ENCODE measurements at regions not wholly inside any gene's neighbourhood (a gene's known extent, or its start where the extent isn't known, plus 50 kb on each side); places are given as distances from the start of the nearest gene placed in this dataset.
"Not testable (repeated sequence)": the region's sequence is repeated elsewhere in the genome, so short reads cannot be mapped to it uniquely, and the experiment has no call there.

DNA sequence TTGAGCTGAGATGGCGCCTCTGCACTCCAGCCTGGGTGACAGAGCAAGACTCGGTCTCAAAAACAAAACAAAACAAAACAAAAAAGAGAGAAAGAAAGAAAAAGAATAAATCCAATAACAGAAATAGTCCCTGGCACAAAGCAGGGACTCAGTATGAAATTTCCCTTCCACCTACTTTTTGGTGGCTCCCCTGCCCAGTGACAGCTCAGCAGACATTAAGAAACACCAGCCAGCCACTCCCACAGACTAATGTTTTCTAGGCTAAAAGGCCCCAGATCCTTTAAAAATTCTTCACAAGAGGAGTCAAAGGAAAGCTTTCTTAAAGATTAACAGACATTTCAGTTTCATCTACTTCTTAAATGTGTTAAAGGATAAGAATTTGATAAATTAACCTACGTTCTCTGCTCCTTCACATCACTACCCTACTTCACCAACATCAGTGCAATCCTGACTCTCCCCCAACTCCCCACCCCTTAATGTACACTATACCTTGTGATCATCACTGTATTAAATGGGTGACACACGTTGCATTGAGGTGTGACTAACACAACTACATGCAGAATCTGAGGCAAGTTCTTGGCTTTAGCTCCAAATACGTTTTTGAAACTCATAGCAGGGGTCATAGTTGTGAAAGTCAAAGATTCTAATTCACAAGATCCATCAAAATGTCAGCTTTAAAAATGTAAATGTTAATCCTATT is 114.5 kb upstream of the CAV2 start:
- DNase-seq: no peak

GRCh38 chr7:116386674-116387073 is 112.9 kb upstream of the CAV2 start:
- DNase-seq: no peak

GRCh38 chr7:116390363-116390762 is 109.2 kb upstream of the CAV2 start:
- DNase-seq: no peak

DNA sequence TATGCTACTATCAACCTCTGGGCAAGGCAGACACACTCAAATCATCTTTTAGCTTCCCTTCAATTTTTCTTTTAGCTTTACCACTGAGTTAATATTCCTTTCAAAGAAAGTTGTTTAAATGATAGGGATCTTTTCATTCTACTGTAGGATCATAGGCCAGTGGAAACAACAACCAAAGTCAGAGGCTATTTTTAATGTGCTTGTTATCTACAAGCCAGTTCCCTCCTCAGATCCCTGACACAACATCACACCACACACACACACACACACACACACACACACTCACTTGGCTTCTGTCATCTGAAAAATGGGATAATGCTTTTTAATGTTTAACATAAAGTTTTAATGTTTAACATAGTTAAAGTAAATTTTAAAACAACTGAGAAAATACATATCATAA is 106.7 kb upstream of the CAV2 start:
- DNase-seq: no peak

GRCh38 chr7:116393654-116394053 is 105.9 kb upstream of the CAV2 start:
- DNase-seq: no peak

DNA sequence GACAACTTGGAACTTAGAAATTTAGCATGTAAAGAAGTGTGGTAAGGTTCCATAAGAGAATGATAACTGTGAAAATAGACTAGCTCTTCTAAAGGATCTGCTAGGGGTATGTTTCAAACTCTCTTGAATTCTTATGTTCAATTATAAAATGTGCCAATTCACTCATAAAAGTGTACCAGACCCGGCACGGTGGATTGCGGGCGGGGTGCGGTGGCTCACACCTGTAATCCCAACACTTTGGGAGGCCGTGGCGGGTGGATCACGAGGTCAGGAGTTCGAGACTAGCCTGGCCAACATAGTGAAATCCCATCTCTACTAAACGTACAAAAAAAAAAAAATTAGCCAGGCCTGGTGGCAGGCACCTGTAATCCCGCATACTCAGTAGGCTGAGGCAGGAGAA is 105.4 kb upstream of the CAV2 start:
- DNase-seq: no peak

DNA sequence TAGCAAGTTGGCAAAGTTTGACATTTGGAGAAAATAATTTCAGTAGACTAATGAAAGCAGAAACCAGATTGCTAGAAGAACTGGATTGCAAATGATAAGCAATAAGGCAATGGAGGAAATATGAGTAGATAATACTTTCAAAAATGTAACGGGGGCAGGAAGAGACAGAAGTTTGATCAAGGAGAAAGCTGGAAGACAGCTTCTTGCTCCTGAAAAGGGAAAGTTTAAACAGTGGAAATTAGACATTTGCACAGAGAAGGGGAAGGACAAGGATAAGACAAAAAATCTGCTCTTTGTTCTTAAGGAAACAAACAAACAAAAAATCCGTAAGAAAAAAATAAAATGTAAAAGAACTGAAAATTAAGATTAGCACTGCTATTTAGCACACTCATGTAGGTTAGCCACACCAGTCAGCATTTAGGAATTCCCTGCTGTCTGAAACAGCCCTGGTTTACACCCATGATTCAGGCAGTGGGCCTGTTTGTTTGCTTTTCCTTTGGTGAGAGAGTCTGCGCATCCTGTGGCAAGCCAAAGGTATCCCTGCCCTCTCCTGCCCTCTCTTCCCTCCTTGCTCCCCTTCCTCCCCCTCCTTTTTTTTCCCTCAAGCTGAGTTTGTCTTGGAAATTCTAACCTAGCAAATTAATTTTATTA is 104.3 kb upstream of the CAV2 start:
- DNase-seq: peak; percentile 23

- no peak for DNase-seq
Measured at GRCh38 chr7:116398672-116399071, 100.9 kb upstream of the CAV2 start.

DNA sequence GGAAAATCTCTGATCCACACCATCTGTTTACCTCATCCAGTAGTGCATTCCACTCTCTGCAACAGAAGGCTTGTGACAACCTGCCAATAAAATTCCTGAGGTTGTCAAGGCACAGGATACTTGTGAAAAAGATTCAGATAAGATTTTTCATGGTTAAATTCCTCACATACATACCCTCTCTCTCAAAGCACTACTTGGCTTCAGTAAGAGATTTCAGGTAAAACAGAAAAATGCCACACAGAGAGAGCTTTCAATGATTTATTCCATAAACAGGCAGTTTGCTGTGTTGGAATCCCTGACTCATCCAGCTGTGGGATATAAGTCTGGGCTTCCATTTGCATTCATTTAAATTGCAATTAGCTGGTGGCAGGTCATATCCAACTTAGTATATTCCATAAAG is 99.7 kb upstream of the CAV2 start:
- DNase-seq: no peak

- no peak for DNase-seq
Measured at GRCh38 chr7:116400522-116400921, 99.0 kb upstream of the CAV2 start.

GRCh38 chr7:116401711-116402110 is 97.8 kb upstream of the CAV2 start:
- no peak for DNase-seq

GRCh38 chr7:116403265-116403664 is 96.3 kb upstream of the CAV2 start:
- no peak for DNase-seq

DNA sequence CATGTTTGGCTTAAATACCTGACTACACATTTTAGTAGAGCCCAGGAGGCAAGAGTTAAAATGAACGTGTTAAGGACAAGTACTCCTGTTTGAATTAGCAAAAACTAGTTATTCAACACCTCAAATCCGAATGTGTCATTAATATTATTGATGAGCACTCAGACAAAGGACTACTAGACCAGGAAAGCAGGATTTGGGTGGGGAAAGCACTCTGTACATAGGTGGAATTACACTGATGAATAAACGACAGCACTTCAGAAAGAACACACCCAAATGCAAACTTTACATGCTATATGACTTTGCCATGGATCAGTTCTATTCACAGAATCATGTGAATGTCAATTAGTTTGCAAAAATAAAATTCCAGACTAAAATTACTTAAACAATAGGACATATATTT is 95.1 kb upstream of the CAV2 start:
- DNase-seq: no peak

DNA sequence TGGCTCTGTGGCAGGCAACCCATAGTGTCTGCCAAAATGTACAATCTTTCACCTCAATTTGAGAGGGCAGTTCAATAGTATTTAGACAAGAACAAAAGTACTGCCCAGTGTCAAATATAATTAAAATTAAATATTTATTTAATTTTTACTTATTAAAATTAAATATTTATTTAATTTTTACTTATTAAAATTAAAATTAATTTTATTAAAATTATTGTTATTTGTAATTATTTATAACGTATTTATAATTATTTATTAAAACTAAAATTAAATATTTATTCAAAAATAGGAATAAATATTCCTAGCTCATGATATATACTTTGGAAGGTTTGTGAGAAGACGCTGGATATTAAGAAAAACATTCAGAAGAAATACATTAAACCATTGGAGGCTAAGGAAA is 93.7 kb upstream of the CAV2 start:
- no peak for DNase-seq

- no peak for DNase-seq
Measured at GRCh38 chr7:116407165-116407564, 92.4 kb upstream of the CAV2 start.

DNA sequence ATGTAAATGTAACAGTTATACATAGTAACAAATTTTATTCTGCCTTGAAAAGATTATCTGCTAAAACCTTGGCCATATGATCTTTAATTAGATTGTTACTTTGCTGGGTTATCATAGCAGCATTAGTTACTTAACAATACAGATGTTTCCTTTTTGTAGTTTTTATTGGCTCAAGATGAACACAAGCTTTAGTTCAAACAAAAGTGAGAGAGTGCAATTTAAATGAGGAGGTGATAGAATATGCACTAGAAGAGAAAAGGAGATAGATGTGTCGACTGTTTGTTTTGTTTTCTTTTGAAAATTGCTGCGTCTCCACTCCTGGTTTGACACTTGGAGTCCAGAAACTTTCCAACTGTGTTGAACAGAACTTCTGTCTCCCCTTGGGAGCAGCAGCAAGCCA is 91.4 kb upstream of the CAV2 start:
- no peak for DNase-seq

DNA sequence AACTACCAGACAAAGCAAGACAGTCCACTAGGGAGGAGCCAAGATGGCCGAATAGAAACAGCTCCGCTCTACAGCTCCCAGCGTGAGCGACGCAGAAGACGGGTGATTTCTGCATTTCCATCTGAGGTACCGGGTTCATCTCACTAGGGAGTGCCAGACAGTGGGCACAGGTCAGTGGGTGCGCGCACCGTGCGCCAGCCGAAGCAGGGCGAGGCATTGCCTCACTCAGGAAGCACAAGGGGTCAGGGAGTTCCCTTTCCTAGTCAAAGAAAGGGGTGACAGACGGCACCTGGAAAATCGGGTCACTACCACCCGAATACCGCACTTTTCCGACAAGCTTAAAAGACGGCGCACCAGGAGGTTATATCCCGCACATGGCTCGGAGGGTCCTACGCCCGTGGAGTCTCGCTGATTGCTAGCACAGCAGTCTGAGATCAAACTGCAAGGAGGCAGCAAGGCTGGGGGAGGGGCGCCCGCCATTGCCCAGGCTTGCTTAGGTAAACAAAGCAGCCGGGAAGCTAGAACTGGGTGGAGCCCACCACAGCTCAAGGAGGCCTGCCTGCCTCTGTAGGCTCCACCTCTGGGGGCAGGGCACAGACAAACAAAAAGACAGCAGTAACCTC is 90.6 kb upstream of the CAV2 start:
- DNase-seq: not testable (repeated sequence)

DNA sequence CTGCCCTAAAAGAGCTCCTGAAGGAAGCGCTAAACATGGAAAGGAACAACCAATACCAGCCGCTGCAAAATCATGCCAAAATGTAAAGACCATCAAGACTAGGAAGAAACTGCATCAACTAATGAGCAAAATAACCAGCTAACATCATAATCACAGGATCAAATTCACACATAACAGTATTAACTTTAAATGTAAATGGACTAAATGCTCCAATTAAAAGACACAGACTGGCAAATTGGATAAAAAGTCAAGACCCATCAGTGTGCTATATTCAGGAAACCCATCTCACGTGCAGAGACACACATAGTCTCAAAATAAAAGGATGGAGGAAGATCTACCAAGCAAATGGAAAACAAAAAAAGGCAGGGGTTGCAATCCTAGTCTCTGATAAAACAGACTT is 88.8 kb upstream of the CAV2 start:
- DNase-seq: not testable (repeated sequence)

GRCh38 chr7:116417593-116418345 is 81.8 kb upstream of the CAV2 start:
- DNase-seq: no peak

DNA sequence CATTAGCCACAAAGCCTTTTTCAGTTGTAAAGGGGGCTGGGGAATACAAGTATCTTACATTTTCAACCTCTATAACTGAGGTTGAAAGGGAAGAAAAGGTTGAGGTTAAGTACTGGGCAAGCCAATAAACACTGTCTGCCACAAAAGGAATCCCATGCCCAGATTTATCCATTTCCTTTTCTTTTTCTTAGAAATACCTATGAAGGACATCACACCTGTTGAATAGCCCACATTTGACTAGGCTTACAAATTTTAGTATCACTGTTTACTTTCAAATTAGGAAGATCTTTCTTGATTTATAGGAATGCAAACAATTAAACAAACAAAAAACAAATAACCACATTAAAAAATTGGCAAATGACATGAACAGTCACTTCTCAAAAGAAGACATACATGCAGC is 81.0 kb upstream of the CAV2 start:
- DNase-seq: no peak

- no peak for DNase-seq
Measured at GRCh38 chr7:116420003-116420402, 79.5 kb upstream of the CAV2 start.

DNA sequence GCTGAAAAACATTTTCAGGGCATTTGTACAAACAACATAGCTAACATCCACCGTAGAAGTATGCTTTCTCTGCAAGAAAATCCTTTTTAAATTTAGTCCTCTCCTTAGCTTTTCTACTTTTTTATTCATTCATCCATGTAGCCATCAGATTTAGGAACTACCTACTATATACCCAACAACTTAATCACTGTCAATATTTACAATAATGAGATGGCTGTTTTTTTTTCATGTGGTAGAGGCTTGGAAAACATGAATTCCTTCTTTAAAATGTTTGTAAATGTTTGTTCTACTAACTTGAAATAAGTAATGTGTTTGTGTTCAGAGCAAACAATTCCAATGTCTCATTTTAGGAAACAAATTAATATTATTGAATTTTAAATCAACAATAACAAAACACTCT is 78.2 kb upstream of the CAV2 start:
- DNase-seq: no peak

DNA sequence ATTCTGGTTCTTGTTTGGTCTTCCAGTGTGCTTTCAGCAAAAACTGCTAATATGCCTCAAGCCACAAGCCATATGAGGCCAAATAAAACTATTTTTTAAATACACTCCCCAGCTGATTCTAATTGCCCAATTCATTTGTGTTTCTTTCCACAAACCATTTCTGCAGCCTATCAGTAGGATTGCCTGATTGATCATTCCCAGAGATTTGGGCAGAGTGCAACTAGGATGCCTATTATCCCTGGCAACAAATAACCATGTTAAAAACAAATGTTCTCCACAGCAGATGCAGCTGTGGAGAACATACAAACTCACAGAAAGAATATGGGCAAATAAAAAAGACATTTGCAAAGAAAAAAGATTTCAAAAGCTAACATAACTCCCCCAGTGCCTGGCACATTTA is 76.9 kb upstream of the CAV2 start:
- DNase-seq: no peak

GRCh38 chr7:116423499-116423898 is 76.0 kb upstream of the CAV2 start:
- DNase-seq: no peak

Measured in 8988T (cell line).